T-helper 1 cell treated with Interleukin-12 subunit alpha and Interleukin-12 subunit beta and Interleukin-4 antibody, amounts not matched to agents 30 μg/mL and 1 μg/mL, for 36 hours (primary cell): ENCODE measurements at regions not wholly inside any gene's neighbourhood (a gene's known extent, or its start where the extent isn't known, plus 50 kb on each side); places are given as distances from the start of the nearest gene placed in this dataset.

Experiments used
- H3K27ac Mint-ChIP-seq: one replicate; pipeline ENCODE4 v1.8.0; 2021; ENCODE audit warnings: mild to moderate bottlenecking, mixed read lengths
- H3K27me3 Mint-ChIP-seq: one replicate; pipeline ENCODE4 v1.8.0; 2021; ENCODE audit warnings: low read depth, mixed read lengths
- H3K36me3 Mint-ChIP-seq: one replicate; pipeline ENCODE4 v1.8.0; 2021; ENCODE audit warnings: low read depth, mixed read lengths
- H3K4me1 Mint-ChIP-seq: one replicate; pipeline ENCODE4 v1.8.0; 2021; ENCODE audit warnings: low read depth, mixed read lengths
- H3K4me3 Mint-ChIP-seq: one replicate; pipeline ENCODE4 v1.8.0; 2021; ENCODE audit warnings: mild to moderate bottlenecking, moderate library complexity, mixed read lengths
- H3K9me3 Mint-ChIP-seq: one replicate; pipeline ENCODE4 v1.8.0; 2021; ENCODE audit warnings: mixed read lengths

- H3K27me3 Mint-ChIP-seq = no peaks in the 10 kb centered on the region
- no peak overlapping the region for H3K27ac Mint-ChIP-seq
- H3K4me3 Mint-ChIP-seq = no peak overlapping the region
- H3K4me1 Mint-ChIP-seq = no peaks in the 10 kb centered on the region
- no peaks in the 10 kb centered on the region for H3K36me3 Mint-ChIP-seq
- peaks cover 10% of the 10 kb centered on the region for H3K9me3 Mint-ChIP-seq
These were observed 230.6 kb upstream of the CHRM2 start for GRCh38 chr7:136637813-136638212.

DNA sequence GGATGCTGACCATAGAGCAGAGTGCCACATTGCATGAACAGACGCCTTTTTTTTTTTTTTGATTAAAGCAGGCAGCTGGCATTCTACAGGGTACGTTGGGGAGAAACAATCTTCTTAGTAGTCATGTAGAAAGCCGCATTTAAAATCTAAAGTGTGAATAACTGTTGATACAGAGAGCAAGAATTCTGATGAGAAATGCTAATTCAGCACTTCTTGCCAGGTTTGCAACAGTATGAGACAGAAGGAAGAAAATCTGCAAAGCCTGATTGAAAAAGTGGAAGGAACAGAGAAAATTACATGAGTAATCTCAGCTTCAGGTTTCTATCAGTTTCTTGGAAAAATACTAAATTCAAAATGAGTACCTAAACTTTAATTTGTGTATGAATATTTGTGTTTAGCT is 232.7 kb upstream of the CHRM2 start:
- Mint-ChIP-seq H3K36me3 (no peaks in the 10 kb centered on the region), H3K27ac (no peak overlapping the region)

DNA sequence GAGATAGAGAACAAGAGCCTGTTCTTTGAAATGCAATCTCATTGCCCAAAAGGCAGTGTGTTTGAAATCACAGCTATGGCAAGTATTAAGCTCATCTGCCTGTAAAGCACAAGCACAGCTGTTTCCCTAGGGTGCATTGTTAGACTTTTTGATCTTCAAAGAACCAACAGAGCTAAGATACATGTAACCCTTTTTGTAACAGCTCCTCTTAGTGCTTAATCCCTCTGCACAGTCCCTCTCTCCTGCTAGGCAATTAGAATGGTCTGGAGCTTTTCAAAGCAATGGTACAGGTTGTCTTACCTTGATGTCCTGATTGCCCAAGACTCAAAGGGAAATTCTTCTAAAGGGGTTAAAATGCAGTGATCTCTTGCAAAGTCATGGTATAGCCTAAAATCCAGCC is 249.6 kb upstream of the CHRM2 start:
- Mint-ChIP-seq H3K27me3 (no peaks in the 10 kb centered on the region), H3K27ac (no peak overlapping the region), H3K4me1 (no peaks in the 10 kb centered on the region), H3K36me3 (no peaks in the 10 kb centered on the region), H3K4me3 (no peak overlapping the region), H3K9me3 (peaks cover 13% of the 10 kb centered on the region)

More for the DNA sequence above, 232.7 kb upstream of the CHRM2 start:
- H3K4me3 Mint-ChIP-seq = no peak overlapping the region
- H3K9me3 Mint-ChIP-seq = peaks cover 13% of the 10 kb centered on the region
- H3K4me1 Mint-ChIP-seq = no peaks in the 10 kb centered on the region
- H3K27me3 Mint-ChIP-seq = no peaks in the 10 kb centered on the region

DNA sequence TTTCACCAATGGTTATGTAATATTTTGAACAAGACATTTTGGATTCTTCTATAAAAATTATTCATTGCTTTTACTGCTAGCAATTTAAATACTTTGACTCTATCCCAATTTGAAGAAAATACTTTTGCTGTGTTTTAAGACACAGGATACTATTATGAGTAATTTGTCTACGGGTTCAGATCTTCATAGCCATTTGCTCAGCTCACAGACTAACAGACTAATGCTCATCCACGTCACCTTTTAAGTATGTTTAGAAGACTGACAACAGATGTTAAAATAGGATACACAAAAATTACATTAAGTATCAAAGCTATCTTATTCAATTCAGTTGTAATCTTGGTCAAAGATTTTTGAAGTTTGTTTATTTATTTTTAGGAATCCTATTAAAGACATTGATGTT is 251.3 kb upstream of the CHRM2 start:
- Mint-ChIP-seq H3K36me3 (no peaks in the 10 kb centered on the region), H3K27ac (no peak overlapping the region), H3K4me1 (no peaks in the 10 kb centered on the region), H3K9me3 (peaks cover 18% of the 10 kb centered on the region), H3K4me3 (no peak overlapping the region), H3K27me3 (no peaks in the 10 kb centered on the region)

DNA sequence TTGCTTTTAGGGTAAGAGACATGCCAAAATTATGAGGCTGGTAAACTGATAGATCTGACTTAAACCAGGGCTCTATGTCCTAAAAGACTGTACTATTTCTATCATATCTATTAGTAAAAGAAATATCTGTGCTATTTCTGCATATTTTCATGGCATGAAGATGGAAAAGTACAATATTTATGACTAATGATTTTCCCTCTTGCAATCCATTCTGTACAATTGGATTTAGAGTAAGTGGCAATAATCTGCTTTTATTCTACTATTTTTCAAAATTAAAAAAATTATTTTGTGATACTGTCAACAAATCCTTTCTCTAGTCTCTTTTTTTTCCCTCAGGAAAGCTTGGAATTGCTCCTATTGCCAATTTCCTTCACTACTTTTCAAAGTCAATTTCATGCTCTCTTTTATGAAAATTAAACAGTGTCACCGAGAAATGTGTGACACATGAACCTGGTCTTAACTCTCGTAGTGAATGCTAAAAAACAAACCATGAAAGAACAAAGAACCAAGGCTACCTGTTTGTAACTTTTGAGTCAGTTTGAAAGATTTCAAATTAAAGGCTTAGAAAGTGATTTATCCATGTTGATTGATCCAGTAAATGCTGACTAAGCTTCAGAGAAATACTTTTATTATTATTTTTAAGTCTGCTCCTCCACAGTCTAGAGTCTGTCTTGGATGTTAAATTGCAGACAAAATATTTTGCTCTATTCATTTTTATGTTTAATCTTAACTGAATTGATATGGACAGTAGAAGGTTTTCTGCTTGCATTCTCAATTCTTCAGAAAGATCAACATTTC is 262.7 kb upstream of the CHRM2 start:
- H3K4me3 Mint-ChIP-seq = no peak overlapping the region
- no peaks in the 10 kb centered on the region for H3K4me1 Mint-ChIP-seq
- no peaks in the 10 kb centered on the region for H3K36me3 Mint-ChIP-seq
- no peak overlapping the region for H3K27ac Mint-ChIP-seq
- peaks cover 8% of the 10 kb centered on the region for H3K9me3 Mint-ChIP-seq
- H3K27me3 Mint-ChIP-seq = no peaks in the 10 kb centered on the region

DNA sequence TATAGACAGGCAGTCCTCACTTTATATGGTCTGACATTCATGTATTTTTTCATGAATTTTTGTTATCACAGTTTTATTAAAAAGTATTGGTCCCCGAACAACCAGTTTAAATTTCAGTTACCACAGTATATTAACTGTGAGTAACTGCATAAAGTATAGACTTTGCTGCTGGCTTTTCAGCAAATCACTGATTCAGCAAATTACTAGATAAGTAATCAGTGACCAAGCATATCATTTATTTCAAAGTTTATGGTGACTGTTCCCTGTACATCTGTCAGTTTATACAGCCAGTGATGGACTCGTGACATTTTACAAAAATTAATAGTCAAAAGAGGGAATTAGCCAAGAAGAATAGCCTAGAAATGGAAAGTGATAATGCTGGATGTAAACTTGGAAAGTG is 266.7 kb upstream of the CHRM2 start:
- no peaks in the 10 kb centered on the region for H3K36me3 Mint-ChIP-seq
- H3K4me3 Mint-ChIP-seq = no peak overlapping the region
- H3K27ac Mint-ChIP-seq = no peak overlapping the region

GRCh38 chr7:136600475-136600874 is 268.0 kb upstream of the CHRM2 start:
- Mint-ChIP-seq H3K9me3 (peaks cover 12% of the 10 kb centered on the region), H3K27ac (no peak overlapping the region), H3K4me3 (no peak overlapping the region)

More for the DNA sequence above, 266.7 kb upstream of the CHRM2 start:
- no peaks in the 10 kb centered on the region for H3K4me1 Mint-ChIP-seq
- H3K9me3 Mint-ChIP-seq = peaks cover 8% of the 10 kb centered on the region
- H3K27me3 Mint-ChIP-seq = no peaks in the 10 kb centered on the region

GRCh38 chr7:136594739-136595144 is 273.7 kb upstream of the CHRM2 start:
- Mint-ChIP-seq H3K27ac (no peak overlapping the region), H3K4me1 (no peaks in the 10 kb centered on the region), H3K36me3 (no peaks in the 10 kb centered on the region)

More at GRCh38 chr7:136600475-136600874, 268.0 kb upstream of the CHRM2 start:
- H3K4me1 Mint-ChIP-seq = no peaks in the 10 kb centered on the region
- no peaks in the 10 kb centered on the region for H3K27me3 Mint-ChIP-seq
- H3K36me3 Mint-ChIP-seq = no peaks in the 10 kb centered on the region

GRCh38 chr7:136588216-136588615 is 280.2 kb upstream of the CHRM2 start:
- H3K27ac Mint-ChIP-seq = no peak overlapping the region
- peaks cover 5% of the 10 kb centered on the region for H3K9me3 Mint-ChIP-seq
- no peaks in the 10 kb centered on the region for H3K27me3 Mint-ChIP-seq
- no peaks in the 10 kb centered on the region for H3K4me1 Mint-ChIP-seq
- no peak overlapping the region for H3K4me3 Mint-ChIP-seq
- no peaks in the 10 kb centered on the region for H3K36me3 Mint-ChIP-seq

More at GRCh38 chr7:136594739-136595144, 273.7 kb upstream of the CHRM2 start:
- H3K27me3 Mint-ChIP-seq = no peaks in the 10 kb centered on the region
- H3K9me3 Mint-ChIP-seq = peaks cover 10% of the 10 kb centered on the region
- no peak overlapping the region for H3K4me3 Mint-ChIP-seq

- H3K36me3 Mint-ChIP-seq = no peaks in the 10 kb centered on the region
- H3K27ac Mint-ChIP-seq = no peak overlapping the region
- H3K9me3 Mint-ChIP-seq = peaks cover 5% of the 10 kb centered on the region
- no peaks in the 10 kb centered on the region for H3K4me1 Mint-ChIP-seq
- no peaks in the 10 kb centered on the region for H3K27me3 Mint-ChIP-seq
- H3K4me3 Mint-ChIP-seq = no peak overlapping the region
These were observed 282.3 kb upstream of the CHRM2 start for GRCh38 chr7:136585954-136586670.

GRCh38 chr7:136566491-136566890 is 302.0 kb upstream of the CHRM2 start:
- no peaks in the 10 kb centered on the region for H3K36me3 Mint-ChIP-seq
- H3K4me3 Mint-ChIP-seq = no peak overlapping the region
- H3K9me3 Mint-ChIP-seq = peaks cover 13% of the 10 kb centered on the region
- H3K4me1 Mint-ChIP-seq = no peaks in the 10 kb centered on the region
- no peaks in the 10 kb centered on the region for H3K27me3 Mint-ChIP-seq
- H3K27ac Mint-ChIP-seq = no peak overlapping the region

DNA sequence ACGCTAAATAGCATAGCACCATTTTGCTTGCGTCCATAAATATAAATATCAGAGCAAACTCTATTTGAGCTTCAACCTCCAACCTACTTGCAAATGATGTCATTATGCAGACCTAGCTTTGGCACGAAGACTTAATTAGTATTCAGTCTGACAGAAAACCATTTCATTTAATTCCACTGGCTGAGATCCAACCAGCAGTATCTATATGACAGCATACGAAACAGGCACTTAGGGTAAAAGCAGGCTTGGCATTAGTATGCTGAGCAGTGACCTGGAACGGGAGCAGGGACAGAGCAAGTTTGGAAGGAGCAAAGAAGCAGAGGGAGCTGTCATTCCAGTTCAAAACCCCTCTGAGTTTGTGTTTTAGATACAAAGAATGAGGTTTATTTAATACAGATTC is 312.5 kb upstream of the CHRM2 start:
- Mint-ChIP-seq H3K4me1 (no peaks in the 10 kb centered on the region), H3K27ac (no peak overlapping the region), H3K36me3 (no peaks in the 10 kb centered on the region), H3K9me3 (no peaks in the 10 kb centered on the region), H3K27me3 (no peaks in the 10 kb centered on the region), H3K4me3 (no peak overlapping the region)

- Mint-ChIP-seq H3K4me1 (no peaks in the 10 kb centered on the region), H3K27ac (no peak overlapping the region)
These were observed 316.8 kb upstream of the CHRM2 start for GRCh38 chr7:136551618-136552017.

DNA sequence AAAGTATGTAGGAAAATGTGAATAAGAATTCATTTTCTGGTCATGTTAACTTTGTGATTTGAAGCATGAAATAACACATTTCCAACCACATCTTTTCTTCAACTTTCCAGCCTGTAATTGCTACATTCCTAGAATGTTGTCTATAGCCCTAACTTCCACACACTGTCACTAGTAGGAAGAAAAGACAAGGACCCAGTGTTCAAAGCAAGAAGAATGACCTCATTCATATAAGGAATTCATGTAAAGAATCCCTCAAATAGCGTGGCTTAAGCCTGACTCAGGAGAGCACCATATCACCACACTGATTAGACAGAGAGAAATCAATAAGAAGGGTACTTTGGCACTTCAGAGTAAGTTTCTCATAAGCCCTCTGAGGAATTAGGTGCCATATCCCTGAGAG is 318.7 kb upstream of the CHRM2 start:
- no peak overlapping the region for H3K27ac Mint-ChIP-seq
- no peaks in the 10 kb centered on the region for H3K36me3 Mint-ChIP-seq
- H3K4me3 Mint-ChIP-seq = no peak overlapping the region
- no peaks in the 10 kb centered on the region for H3K9me3 Mint-ChIP-seq
- no peaks in the 10 kb centered on the region for H3K4me1 Mint-ChIP-seq
- H3K27me3 Mint-ChIP-seq = no peaks in the 10 kb centered on the region

More at GRCh38 chr7:136551618-136552017, 316.8 kb upstream of the CHRM2 start:
- no peaks in the 10 kb centered on the region for H3K36me3 Mint-ChIP-seq
- H3K27me3 Mint-ChIP-seq = no peaks in the 10 kb centered on the region
- H3K4me3 Mint-ChIP-seq = no peak overlapping the region
- no peaks in the 10 kb centered on the region for H3K9me3 Mint-ChIP-seq

- Mint-ChIP-seq H3K27ac (no peak overlapping the region), H3K27me3 (no peaks in the 10 kb centered on the region), H3K4me3 (no peak overlapping the region), H3K9me3 (peaks cover 25% of the 10 kb centered on the region), H3K36me3 (no peaks in the 10 kb centered on the region), H3K4me1 (no peaks in the 10 kb centered on the region)
These were observed 334.7 kb upstream of the CHRM2 start for GRCh38 chr7:136533732-136534131.
